ENCODE measurements at regions not wholly inside any gene's neighbourhood (a gene's known extent, or its start where the extent isn't known, plus 50 kb on each side); places are given as distances from the start of the nearest gene placed in this dataset.

DNA sequence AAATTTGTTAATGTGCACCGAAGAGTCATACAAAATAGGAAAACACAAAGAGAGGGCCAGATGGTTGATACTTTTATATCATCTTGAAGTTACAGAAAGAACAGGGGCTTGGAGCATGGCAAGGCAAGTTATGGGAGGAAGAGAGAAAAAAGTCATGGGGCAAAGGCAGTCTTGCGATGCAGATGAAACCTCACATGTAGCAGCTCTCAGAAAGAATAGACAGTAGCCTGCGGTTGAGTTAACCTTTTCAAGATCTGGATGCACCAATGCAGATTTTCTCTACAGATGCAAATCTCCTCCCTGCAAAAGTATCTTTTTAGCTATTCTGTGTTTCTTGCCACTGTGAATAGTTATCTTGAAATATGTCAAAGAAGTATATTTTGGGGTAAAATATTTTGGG lies 243.9 kb downstream of the TMEM167A start:
- DNase-seq (ENCODE audit: low read depth, low spot score) (no peak), ATAC-seq (no peak)
- ChIA-PET CTCF (no interaction called here), POLR2A (no interaction called here), RAD21 (ENCODE audit: low non-redundant PET in 1 of 2, low total read pairs in 2 of 2, uncharacterized antibody in 2 of 2, unreplicated experiment in 2 of 2) (no interaction called here)
- no peaks in the 10 kb centered on the region for H3K27me3 ChIP-seq (ENCODE audit: insufficient read depth, low read length)
- H3K9me2 ChIP-seq (ENCODE audit: insufficient read depth), result no peaks in the 10 kb centered on the region
- intact Hi-C loops (cut with micrococcal nuclease), result no loop called here
- no peak overlapping the region for H2AFZ ChIP-seq (ENCODE audit: low read depth, low read length, poor library complexity, severe bottlenecking)
- H3K9me3 ChIP-seq (ENCODE audit: control insufficient read depth in 1 of 2, insufficient read depth in 1 of 2, low read depth in 1 of 2, low read length in 2 of 2), result peaks cover 0 to 16% of the 10 kb centered on the region in 2 experiments; a peak in 2 of 4 replicates
- no peaks in the 10 kb centered on the region for H3K79me2 ChIP-seq (ENCODE audit: insufficient read depth, low read length)
- no peaks in the 10 kb centered on the region for H4K20me1 ChIP-seq (ENCODE audit: insufficient read depth)
- H3K4me3 ChIP-seq (replicated peaks in 1 of 2; ENCODE audit: low read depth in 1 of 2, low read length in 2 of 2), result no peak overlapping the region
- H3K4me2 ChIP-seq (ENCODE audit: low read length), result no peak overlapping the region
- no peak for TF ChIP-seq EGR1 (IDR thresholded peaks at IDR 0.05; ENCODE audit: low read depth)
- no peak for TF ChIP-seq SIN3A (IDR thresholded peaks at IDR 0.05; ENCODE audit: low read depth)
- TF ChIP-seq ZFX (IDR thresholded peaks at IDR 0.05), result no peak
- TF ChIP-seq CBX3 (IDR thresholded peaks at IDR 0.05; ENCODE audit: low read depth), result no peak
- TF ChIP-seq, protein P1, sequence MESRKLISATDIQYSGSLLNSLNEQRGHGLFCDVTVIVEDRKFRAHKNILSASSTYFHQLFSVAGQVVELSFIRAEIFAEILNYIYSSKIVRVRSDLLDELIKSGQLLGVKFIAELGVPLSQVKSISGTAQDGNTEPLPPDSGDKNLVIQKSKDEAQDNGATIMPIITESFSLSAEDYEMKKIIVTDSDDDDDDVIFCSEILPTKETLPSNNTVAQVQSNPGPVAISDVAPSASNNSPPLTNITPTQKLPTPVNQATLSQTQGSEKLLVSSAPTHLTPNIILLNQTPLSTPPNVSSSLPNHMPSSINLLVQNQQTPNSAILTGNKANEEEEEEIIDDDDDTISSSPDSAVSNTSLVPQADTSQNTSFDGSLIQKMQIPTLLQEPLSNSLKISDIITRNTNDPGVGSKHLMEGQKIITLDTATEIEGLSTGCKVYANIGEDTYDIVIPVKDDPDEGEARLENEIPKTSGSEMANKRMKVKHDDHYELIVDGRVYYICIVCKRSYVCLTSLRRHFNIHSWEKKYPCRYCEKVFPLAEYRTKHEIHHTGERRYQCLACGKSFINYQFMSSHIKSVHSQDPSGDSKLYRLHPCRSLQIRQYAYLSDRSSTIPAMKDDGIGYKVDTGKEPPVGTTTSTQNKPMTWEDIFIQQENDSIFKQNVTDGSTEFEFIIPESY (IDR thresholded peaks at IDR 0.05; ENCODE audit: extremely low read depth, insufficient replicate concordance, low read length), result no peak
- TF ChIP-seq SP1 (IDR thresholded peaks at IDR 0.05; ENCODE audit: low read depth), result no peak
- H3K9ac ChIP-seq (ENCODE audit: low read length), result no peak overlapping the region
- no peaks in the 10 kb centered on the region for H3K4me1 ChIP-seq (ENCODE audit: control insufficient read depth in 1 of 2, insufficient read depth in 2 of 2, low read length in 2 of 2)
- no peaks in the 10 kb centered on the region for H3K36me3 ChIP-seq (ENCODE audit: control insufficient read depth in 1 of 2, insufficient read depth in 2 of 2, low read length in 2 of 2)
- no TSS peak for BruUV-seq (replicated peaks)
- no peak overlapping the region for H3K27ac ChIP-seq (ENCODE audit: low read depth, low read length)

DNA sequence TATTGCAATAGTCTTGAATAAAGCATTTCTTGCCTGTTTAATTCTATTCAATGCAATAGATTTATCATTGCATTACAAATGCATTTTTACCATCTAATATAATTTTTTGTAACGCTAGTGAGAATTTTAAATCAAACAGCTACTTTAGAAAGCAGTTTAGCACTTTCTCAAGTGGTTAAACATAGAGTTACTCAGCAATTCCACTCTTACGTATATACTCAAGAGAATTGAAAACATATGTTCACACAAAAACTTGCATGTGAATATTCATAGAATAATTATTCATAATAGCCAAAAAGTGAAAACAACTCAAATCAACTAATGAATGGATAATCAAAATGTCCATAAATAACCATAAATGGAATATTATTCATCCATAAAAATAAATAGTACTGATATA lies 244.7 kb downstream of the TMEM167A start:
- DNase-seq (ENCODE audit: low read depth, low spot score) (no peak), ATAC-seq (no peak)
- H3K79me2 ChIP-seq (ENCODE audit: insufficient read depth, low read length), result no peaks in the 10 kb centered on the region
- H3K9me3 ChIP-seq (ENCODE audit: control insufficient read depth in 1 of 2, insufficient read depth in 1 of 2, low read depth in 1 of 2, low read length in 2 of 2), result peaks cover 0 to 16% of the 10 kb centered on the region in 2 experiments; a peak in 2 of 4 replicates
- H3K4me3 ChIP-seq (replicated peaks in 1 of 2; ENCODE audit: low read depth in 1 of 2, low read length in 2 of 2), result no peak overlapping the region
- no peaks in the 10 kb centered on the region for H3K9me2 ChIP-seq (ENCODE audit: insufficient read depth)
- H3K36me3 ChIP-seq (ENCODE audit: control insufficient read depth in 1 of 2, insufficient read depth in 2 of 2, low read length in 2 of 2), result no peaks in the 10 kb centered on the region
- ChIA-PET POLR2A (no interaction called here), RAD21 (ENCODE audit: low non-redundant PET in 1 of 2, low total read pairs in 2 of 2, uncharacterized antibody in 2 of 2, unreplicated experiment in 2 of 2) (no interaction called here), CTCF (no interaction called here)
- intact Hi-C loops (cut with micrococcal nuclease), result no loop called here
- no peak overlapping the region for H3K4me2 ChIP-seq (ENCODE audit: low read length)
- TF ChIP-seq, protein P1 (IDR thresholded peaks at IDR 0.05; ENCODE audit: extremely low read depth, insufficient replicate concordance, low read length), result no peak
- no peak for TF ChIP-seq SIN3A (IDR thresholded peaks at IDR 0.05; ENCODE audit: low read depth)
- TF ChIP-seq, protein P2, sequence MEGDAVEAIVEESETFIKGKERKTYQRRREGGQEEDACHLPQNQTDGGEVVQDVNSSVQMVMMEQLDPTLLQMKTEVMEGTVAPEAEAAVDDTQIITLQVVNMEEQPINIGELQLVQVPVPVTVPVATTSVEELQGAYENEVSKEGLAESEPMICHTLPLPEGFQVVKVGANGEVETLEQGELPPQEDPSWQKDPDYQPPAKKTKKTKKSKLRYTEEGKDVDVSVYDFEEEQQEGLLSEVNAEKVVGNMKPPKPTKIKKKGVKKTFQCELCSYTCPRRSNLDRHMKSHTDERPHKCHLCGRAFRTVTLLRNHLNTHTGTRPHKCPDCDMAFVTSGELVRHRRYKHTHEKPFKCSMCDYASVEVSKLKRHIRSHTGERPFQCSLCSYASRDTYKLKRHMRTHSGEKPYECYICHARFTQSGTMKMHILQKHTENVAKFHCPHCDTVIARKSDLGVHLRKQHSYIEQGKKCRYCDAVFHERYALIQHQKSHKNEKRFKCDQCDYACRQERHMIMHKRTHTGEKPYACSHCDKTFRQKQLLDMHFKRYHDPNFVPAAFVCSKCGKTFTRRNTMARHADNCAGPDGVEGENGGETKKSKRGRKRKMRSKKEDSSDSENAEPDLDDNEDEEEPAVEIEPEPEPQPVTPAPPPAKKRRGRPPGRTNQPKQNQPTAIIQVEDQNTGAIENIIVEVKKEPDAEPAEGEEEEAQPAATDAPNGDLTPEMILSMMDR (IDR thresholded peaks at IDR 0.05 in 2 of 3, conservative IDR thresholded peaks at IDR 0.05 in 1 of 3; ENCODE audit: borderline replicate concordance in 1 of 3, insufficient read depth in 1 of 3, low read depth in 2 of 3, low read length in 2 of 3), result no peak
- TF ChIP-seq CEBPB (IDR thresholded peaks at IDR 0.05; ENCODE audit: low read depth), result no peak
- TF ChIP-seq RAD21 (IDR thresholded peaks at IDR 0.05; ENCODE audit: low read depth), result no peak
- no peak for TF ChIP-seq ZFX (IDR thresholded peaks at IDR 0.05)
- TF ChIP-seq FOSL1 (IDR thresholded peaks at IDR 0.05; ENCODE audit: low read depth), result no peak
- TF ChIP-seq, protein P3, sequence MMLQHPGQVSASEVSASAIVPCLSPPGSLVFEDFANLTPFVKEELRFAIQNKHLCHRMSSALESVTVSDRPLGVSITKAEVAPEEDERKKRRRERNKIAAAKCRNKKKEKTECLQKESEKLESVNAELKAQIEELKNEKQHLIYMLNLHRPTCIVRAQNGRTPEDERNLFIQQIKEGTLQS (IDR thresholded peaks at IDR 0.05), result no peak
- TF ChIP-seq, protein P4, sequence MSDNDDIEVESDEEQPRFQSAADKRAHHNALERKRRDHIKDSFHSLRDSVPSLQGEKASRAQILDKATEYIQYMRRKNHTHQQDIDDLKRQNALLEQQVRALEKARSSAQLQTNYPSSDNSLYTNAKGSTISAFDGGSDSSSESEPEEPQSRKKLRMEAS (IDR thresholded peaks at IDR 0.05), result no peak
- no peak for TF ChIP-seq JUND (IDR thresholded peaks at IDR 0.05)
- no peak for TF ChIP-seq EGR1 (IDR thresholded peaks at IDR 0.05; ENCODE audit: low read depth)
- no peak for TF ChIP-seq POLR2A (IDR thresholded peaks at IDR 0.05; ENCODE audit: borderline replicate concordance, extremely low read depth, insufficient read depth, insufficient read length)
- no peak for TF ChIP-seq ZNF274 (IDR thresholded peaks at IDR 0.05; ENCODE audit: low read depth, low read length)
- H3K27me3 ChIP-seq (ENCODE audit: insufficient read depth, low read length), result no peaks in the 10 kb centered on the region
- H2AFZ ChIP-seq (ENCODE audit: low read depth, low read length, poor library complexity, severe bottlenecking), result no peak overlapping the region
- no peak overlapping the region for H3K9ac ChIP-seq (ENCODE audit: low read length)
- no TSS peak for BruUV-seq (replicated peaks)
- no peaks in the 10 kb centered on the region for H3K4me1 ChIP-seq (ENCODE audit: control insufficient read depth in 1 of 2, insufficient read depth in 2 of 2, low read length in 2 of 2)
- H4K20me1 ChIP-seq (ENCODE audit: insufficient read depth), result no peaks in the 10 kb centered on the region
- H3K27ac ChIP-seq (ENCODE audit: low read depth, low read length), result no peak overlapping the region
